T-helper 1 cell treated with Interleukin-12 subunit alpha and Interleukin-12 subunit beta and Interleukin-4 antibody, amounts not matched to agents 30 ng/mL and 1 ng/mL, for 36 hours (primary cell): ENCODE measurements at regions not wholly inside any gene's neighbourhood (a gene's known extent, or its start where the extent isn't known, plus 50 kb on each side); places are given as distances from the start of the nearest gene placed in this dataset.
"Not testable (repeated sequence)": the region's sequence is repeated elsewhere in the genome, so short reads cannot be mapped to it uniquely, and the experiment has no call there.

ENCODE experiments used
- intact Hi-C: fragments of 100-400 bp; cut with micrococcal nuclease; formaldehyde crosslinking; loops from one replicate; pipeline ENCODE4 v1.15.1; 2024

DNA sequence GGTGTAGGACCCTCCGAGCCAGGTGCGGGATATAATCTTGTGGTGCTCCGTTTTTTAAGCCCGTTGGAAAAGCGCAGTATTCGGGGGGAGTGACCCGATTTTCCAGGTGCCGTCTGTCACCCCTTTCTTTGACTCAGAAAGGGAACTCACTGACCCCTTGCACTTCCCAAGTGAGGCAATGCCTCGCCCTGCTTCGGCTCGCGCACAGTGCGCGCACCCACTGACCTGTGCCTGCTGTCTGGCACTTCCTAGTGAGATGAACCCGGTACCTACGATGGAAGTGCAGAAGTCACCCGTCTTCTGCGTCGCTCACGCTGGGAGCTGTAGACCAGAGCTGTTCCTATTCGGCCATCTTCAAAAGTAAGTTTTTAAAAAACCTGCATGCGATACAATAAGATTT lies 362.1 kb downstream of the HS3ST1 start:
- intact Hi-C loops = not testable (repeated sequence)

DNA sequence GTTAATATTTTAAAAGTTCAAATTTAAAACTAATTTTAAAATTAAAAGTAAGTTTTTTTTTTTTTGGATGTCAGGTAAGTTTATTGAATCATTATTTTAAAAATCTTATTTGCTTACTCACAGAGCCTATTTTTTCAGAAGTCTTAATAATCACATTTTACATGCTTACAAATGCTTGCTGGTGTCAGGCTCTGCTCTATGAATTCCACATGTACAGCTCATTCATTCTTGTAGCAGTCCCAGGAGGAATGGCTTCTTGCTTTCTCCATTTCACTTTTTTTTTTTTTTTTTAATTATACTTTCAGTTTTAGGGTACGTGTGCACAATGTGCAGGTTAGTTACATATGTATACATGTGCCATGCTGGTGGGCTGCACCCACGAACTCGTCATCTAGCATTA lies 368.1 kb downstream of the HS3ST1 start:
- intact Hi-C loops = not testable (repeated sequence)

DNA sequence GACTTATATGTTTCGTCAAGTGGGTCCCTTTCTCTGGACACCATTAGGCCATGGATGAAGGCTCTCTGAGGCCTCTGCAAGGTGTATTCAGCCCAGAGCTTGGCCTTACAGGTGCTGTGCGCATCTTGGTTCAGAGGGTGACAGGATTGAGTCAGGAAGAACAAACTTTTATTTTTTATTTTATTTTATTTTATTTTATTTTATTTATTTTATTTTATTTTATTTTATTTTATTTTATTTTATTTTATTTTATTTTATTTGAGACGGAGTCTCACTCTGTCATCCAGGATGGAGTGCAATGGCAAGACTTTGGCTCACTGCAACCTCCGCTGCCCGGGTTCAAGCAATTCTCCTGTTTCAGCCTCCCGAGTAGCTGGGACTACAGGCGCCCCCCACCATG lies 370.4 kb upstream of the CLNK start:
- intact Hi-C loops = not testable (repeated sequence)

DNA sequence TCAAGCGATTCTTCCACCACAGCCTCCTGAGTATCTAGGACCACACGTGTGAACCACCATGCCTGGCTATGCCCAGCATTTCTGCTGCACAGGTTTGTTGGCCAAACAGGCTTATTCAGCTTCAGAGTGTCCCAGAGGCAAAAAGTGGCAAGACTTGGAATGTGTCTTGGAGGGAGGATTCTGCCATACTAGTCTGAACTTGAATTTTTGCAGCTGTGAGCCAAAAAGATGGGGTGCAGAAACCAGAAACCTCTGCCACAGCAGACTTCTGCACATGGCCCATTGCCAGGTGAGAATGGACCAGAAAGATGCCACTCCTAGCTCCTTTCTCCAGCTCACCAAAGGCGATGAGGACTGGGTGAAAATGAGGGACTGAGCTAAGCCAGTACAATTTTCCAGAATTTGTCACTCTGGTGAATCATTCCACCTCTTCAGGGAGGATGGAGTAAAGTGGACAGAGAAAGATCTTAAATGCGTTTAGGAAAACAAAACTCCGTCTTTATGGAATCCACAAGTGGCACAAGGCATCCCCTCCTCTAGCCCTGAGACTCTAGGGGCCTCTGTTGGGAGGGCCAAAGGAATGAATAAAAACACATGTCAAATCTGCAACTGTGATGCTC lies 369.1 kb upstream of the CLNK start:
- intact Hi-C loops = no loop called here

DNA sequence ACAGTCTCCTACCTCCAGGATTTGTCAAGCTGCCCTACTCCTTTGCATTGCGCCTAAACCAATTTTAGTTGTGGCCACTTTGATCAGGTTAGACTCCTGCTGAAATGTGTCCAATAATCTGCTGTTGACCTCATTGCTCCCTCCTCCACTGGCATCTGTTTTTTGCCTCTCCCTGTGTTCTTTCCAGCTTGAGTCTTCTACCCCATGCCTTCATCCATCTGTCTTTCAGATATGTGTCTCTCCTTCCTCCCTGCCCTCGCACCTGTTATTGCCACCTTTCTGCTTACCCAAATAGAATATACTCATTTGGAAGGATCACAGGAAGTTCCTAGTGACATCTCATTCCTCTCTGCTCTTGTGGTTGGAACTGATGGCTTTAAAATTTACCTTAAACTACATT lies 366.6 kb upstream of the CLNK start:
- intact Hi-C loops = no loop called here

DNA sequence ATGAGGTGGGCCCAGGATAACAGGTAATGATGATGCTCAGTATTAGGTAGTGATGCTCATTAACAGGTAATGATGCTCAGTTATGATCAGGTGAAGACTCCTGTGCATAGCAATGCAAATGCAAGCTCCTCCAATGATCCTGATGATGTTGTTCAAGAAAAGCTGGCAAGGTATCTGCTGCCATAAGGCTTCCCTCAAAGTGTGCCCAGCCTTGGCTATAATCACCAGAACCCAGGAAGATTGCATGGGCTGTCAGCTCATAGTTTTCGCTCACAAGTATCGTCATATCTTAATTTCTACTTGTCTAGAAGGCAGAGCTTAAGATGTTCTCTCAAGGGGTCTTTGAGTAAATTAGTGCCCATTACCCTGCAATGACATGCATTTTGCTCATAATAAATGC lies 366.2 kb upstream of the CLNK start:
- intact Hi-C loops = no loop called here

DNA sequence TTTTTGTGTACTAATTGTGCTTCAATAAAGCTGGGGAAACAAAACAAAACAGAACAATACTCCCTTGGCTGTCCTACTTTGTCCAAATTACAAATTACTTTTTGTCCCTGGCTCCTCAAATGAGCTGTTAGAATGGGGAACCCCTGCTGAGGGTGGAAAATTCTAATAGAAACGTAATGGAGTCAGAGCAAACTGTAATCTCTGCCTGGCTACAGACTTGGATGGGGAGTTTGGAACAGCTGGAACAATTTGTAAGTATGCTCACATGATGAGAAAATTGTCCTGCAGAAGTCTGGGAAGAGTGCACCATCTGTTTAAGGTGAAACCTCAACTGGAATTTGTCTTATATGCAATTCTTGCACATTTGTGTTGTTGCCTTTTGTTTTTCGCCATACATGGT lies 364.4 kb upstream of the CLNK start:
- intact Hi-C loops = no loop called here

DNA sequence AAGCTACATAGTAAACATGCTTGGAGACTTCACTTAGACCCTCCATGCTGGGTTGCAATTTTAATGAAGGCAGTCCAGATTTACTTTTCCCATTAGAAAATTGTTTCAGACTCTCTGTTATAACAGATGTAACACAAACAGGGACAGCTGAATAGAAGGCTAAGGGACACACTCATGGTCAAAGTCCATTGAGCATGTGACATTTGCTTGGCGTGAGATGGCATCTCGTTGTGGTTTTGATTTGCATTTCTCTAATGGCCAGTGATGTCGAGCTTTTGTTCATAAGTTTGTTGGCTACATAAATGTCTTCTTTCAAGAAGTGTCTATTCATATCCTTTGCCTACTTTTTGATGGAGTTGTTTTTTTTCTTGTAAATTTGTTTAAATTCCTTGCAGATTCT lies 358.2 kb upstream of the CLNK start:
- intact Hi-C loops = no loop called here

DNA sequence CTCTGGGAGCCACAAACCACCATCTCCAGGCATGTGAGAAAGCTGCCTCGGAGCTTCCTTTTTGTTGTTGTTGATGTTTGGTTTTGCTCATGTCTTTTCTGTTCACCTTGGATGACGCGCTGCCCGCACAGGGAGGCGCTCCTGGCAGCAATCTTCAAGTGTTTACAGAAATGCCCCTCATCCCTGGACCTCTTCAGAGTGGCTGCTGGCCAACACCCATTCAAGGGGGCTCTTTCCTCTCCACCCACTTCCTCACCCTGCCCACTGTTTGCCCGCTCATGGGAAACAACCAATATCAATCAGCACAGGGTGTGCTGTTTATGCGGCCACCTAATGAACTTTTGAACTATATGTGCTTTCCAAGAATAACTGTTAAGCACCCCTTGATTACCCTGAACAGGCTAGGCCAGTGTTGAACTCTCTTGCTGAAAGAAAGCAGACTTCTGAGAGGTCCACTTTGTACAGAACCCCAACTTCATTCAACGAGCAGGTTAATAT lies 355.1 kb upstream of the CLNK start:
- intact Hi-C loops = no loop called here

DNA sequence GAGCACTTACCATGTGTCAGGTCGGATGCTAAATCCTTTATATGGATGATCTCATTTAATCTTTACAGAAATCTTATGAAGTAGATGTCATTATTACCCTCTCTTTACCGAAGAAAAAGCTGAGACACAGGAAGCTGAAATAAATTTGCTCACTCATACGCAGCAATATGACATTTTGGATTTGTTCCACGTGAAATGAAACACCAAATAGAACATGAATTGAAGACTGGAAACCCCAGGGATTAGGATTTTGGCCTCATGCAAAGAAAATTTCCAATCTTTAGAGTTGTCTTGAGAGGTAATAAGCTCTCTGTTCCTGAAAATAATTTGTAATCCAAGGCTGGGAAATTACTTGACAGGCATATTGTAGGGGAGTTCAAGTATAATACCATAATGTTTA lies 354.4 kb upstream of the CLNK start:
- intact Hi-C loops = no loop called here

DNA sequence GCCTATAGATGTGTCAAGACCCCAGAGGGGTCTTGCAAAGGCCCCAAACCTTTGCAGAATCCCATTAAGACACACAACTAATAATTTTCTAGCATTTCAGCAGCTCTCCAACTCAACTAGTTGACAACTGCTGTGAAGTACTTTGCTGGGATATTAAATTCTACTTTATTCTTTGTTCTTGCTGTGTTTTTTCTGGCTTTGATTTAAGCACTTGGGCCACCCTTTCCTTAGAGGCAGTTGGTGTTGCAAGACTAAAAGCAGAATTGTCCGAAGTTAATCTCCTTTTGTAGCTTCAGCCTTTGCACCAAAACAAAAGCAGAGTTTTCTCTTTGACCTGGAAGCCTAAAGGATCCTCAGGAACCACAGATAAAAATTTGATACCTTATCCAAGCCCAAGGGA lies 353.1 kb upstream of the CLNK start:
- intact Hi-C loops = no loop called here

DNA sequence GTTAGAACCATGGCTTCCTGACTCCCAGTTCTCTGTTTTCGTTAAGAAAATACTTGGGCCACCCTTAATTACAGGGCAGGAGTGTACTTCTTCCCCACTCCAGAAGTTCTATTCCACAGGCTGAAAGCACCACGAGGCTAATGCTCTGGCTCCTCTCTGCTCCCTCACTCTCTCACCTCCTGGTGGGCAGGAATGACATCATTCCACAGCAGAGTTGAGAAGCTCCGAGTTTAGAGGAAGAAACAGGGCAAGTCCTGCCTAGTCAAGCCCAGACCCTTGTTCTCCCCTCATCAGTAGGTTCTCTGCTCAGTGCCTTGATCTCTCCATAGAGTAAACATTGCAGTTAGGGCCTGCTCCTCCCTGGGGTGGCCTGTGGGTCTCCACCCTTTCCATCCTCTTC lies 343.8 kb upstream of the CLNK start:
- intact Hi-C loops = no loop called here

DNA sequence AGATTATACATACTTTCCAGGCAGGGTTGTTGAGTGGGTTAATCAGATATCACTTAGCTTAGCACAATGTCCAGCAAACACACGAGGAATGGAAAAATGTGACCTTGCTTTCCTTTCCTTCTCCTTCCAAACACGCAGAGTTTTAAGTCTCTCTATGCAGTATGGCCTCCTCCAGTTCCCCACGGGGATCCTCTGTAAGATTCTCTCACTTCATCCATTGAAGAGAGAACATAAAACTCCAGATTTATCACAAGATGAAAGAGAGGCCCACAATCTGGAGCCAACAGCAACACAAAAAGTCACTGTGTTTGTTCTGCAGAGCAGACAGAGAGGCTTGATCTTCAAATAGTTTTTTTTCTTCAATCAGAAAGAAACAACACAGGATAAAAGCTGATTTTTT lies 336.8 kb upstream of the CLNK start:
- intact Hi-C loops = no loop called here

DNA sequence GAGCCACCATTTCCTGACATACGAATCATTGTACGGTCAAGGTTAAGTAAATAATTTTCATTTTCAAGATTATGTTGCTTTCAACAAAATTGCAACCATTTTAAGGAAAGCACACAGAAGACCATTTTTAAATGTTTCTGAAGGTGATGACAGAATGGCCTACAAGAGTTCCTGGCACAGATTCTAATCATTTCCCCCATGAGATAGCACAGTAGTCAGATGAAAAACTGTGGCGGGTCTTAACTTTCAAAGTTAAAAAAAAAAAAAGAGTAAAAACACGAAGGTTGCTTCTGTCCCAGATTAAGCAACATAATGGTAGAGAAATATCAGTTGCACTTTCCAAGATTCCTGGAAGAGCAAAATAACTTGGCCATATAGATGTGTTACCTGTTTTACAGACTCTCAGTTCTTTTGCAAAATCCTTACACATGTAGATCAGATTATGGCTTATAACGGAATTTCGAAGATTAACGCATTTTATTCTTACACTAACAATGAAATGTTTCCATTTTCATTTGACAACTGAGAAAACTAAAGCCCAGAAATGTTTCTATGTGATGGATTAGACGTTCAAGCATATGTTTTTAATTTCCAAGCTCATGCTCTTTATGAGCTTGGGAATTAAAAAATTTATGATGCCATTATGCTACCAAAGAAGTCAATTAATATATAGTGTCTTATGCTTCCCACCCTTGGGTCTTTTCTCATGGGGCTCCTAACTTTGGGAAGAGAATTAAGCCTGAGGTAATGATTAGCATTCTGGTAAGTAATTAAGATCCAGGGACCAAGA lies 335.1 kb upstream of the CLNK start:
- intact Hi-C loops = no loop called here

DNA sequence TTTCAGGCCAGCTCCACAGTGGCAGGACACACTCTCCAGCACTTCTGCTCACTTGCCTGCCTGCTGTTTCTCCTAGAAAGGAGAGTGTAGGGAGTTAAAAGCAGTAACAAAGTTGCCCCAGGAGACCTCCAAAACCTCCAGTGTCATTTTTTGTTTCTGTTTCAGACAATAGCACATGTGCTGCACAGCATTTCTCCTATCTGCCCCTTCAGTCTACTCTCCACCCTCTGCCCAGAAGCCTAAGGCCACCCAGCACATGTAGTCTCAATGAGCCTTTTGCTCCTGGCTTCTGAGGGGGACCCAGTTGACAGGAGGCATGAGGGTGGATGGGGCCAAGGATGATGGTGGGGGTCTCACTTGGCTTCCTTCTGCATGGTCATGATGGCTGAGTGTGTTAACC lies 329.6 kb upstream of the CLNK start:
- intact Hi-C loops = no loop called here

DNA sequence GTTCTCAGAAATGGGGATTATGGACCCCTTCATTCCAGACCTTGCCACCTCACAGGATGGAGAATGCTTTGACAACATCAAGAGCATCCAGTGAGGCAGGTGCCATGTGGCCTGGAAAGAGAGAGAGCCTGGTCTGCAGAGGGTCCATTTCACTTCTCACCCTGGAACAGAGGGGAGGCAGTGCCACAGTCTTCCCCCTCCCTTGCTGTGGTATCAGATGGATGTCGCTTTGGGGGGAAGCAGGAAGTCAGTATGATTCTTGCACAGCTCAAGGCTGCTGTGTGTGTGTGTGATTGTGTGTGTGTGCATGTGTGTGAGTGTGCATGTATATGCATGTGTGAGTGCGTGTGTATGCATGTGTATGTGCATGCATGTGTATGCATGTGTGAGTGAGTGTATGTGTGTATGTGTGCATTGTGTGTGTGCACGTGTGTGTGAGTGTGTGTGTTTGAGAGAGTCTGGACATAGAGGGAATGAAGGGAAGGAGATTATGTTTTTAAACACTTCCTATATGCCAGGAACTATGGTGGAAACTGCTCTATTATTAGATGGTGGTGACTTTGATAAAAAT lies 328.6 kb upstream of the CLNK start:
- intact Hi-C loops = no loop called here

DNA sequence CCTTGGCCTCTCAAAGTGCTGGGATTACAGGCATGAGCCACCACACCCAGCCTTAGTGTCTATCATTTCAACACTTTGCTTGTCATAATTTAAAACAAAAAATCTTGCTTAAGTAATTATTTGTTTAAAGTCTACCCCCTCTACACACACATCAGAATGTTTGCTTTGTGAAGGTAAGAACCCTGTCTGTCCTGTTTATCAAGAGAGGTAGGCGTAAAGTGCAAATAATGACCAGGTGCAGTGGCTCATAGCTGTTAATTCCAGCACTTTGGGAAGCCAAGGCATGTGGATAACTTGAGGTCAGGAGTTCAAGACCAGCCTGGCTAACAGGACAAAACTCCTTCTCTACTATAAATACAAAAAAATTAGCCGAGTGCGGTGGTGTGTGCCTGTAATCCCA lies 326.7 kb upstream of the CLNK start:
- intact Hi-C loops = no loop called here

DNA sequence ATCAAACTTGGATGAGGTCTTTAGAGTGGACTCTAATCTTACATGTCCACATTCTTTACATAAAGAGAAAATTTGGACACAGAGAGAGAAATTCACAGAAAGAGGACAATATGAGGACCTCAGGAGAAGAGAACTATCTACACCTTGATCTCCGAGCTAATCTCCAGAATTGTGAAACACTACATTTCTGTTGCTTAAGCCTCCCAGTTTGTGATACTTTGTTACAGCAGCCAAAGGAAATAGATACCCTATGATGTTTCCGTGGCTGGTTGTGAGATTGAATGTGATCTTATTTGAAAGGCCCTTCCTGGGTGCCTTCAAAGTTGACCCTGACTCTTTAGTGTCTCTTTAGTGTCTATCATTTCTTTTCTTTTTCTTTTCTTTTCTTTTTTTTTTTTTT lies 326.1 kb upstream of the CLNK start:
- intact Hi-C loops = no loop called here

DNA sequence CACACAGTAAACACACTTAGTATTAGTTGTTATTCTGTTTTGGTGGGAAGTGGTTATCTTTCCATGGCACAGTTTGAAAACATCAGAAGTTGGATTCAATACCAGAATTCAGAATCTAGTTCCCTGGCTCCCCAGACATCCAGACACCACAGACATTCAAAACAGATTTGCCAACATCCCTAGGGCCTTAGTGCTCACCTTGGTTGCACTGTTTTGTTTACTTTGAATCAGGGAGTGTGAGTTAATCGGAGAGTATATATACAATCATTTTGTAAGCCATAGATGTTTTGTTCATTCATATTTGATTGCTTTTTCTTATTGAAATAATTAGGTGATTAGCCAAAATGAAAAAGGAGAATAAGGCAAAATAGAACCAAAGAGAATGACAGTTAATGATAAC lies 324.7 kb upstream of the CLNK start:
- intact Hi-C loops = no loop called here

DNA sequence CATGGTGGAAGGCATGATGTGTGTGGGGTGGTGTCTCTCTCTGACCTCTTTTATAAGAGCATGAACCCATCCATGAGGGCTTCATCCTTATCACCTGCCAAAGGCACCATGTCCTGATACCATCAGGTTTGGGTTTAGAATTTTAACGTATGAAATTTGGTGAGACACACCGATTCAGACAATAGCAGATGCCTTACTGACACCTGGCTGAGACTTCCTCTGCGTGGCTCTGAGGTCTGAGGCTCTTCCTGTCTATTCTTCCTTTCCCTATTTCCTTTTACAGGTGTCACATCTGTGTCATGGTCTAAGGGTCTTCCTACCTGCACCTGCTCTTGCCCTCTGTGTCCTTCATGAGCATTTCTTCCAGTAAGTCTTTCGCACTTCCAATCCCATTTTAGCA lies 320.7 kb upstream of the CLNK start:
- intact Hi-C loops = no loop called here

DNA sequence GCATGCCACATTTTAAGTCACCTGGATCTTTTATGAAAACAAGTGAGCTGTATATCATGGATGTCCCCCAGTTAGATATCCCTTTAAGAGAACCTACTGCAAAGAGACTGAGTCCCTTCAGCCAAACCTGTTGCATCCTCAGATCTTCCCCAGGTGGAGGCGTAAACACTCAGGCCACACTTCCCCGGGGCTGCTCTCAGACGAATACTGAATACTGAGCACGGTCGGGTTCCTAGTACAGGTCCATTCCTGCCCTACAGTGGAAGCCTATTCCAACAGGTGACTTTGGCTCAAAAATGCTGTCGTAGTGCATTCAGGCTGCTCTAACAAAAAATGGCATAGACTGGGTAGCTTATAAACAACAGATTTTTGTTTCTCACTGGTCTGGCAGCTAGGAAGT lies 320.2 kb upstream of the CLNK start:
- intact Hi-C loops = no loop called here

DNA sequence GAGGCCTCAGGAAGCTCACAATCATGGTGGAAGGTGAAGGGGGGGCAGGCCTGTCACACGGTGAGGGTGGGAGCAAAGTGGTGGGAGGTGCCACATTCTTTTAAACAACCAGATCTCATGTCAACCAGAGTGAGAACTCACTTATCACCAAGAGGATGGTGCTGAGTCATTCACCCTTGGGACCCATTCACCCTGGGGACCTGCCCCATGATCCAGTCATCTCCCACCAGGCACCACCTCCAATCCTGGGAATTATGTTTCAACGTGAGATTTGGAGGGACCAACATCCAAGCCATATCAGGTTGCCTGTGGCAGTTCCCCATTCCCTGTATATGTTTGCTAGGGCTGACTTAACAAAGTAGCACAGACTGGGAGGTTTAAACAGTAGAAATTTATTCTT lies 318.4 kb upstream of the CLNK start:
- intact Hi-C loops = no loop called here

DNA sequence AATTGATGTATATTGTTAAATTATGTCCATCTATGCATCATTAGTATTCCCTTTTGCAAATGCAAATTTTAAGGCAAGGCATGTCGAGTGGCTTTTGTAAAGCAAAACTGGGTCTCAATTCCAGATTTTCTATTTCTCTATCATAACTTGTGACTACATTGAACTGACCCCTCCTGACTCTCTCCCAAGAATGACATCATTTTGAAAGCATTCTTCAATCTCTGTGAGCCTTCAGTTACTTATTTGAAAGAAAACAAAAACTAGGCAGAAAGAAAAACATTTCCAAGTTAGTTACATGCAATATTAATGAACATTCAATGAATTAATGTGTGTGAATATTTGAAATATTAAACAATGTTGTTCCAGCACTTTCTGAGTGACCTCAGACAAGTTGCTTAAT lies 314.3 kb upstream of the CLNK start:
- intact Hi-C loops = no loop called here
